Pancreas (tissue), 10 donors: ENCODE measurements at regions not wholly inside any gene's neighbourhood (a gene's known extent, or its start where the extent isn't known, plus 50 kb on each side); places are given as distances from the start of the nearest gene placed in this dataset.

ENCODE experiments used
- ATAC-seq, 4 donors: fragments of 200-7000 bp; cut with Tn5 transposase; one replicate each; pipeline versions ENCODE4 v1.8.0 to v1.9.1; 2020; ENCODE audit warnings: mild to moderate bottlenecking in 4 of 4, moderate library complexity in 4 of 4
- DNase-seq, 6 donors: peaks; one replicate each; pipeline ENCODE4 v3.0.0-alpha.2; 2020
- FAIRE-seq: peaks from 2 replicates; lab custom pipeline; 2012; peaks lifted over from hg19 to GRCh38; lab: Jason Lieb, UNC
- H3K27ac ChIP-seq, 4 donors: fragments of 200-600 bp; sonication (generic); 1 replicate in 3 of 4; 2 replicates in 1 of 4; pipeline versions ENCODE4 v1.5.0 to v1.8.0; 2020
- H3K27me3 ChIP-seq, 4 donors: fragments of 200-600 bp; one replicate each; pipeline ENCODE4 v1.8.0; 2021
- H3K36me3 ChIP-seq, 3 donors: fragments of 200-600 bp; sonication (generic) in 1 of 3; one replicate each; pipeline versions ENCODE4 v1.5.0 to v1.8.0; 2020 to 2021
- H3K4me1 ChIP-seq, 3 donors: fragments of 200-600 bp; one replicate each; pipeline ENCODE4 v1.8.0; 2021
- H3K4me3 ChIP-seq, 4 donors: fragments of 200-600 bp; sonication (generic) in 2 of 4; one replicate each; pipeline versions ENCODE4 v1.5.0 to v1.8.0; 2020 to 2021
- H3K9me3 ChIP-seq, 4 donors: fragments of 200-600 bp; one replicate each; pipeline ENCODE4 v1.8.0; 2021
- WGBS, 2 donors: extraction: QIAGEN DNeasy Blood & Tissue Kit; methylation state at CpG; one replicate each; pipeline ENCODE4 v1.1.7; 2013; 5-methylcytosine and 5-hydroxymethylcytosine counted together
- intact Hi-C, 3 donors: fragments of 100-400 bp; cut with DNase I; formaldehyde crosslinking; loops; one replicate each; pipeline versions ENCODE4 v1.11.1 to v1.14.2; 2022
- TF ChIP-seq, protein P1 (sequence below), 4 donors: fragments of 200-600 bp; sonication (generic) in 3 of 4; IDR thresholded peaks; one replicate each; pipeline versions ENCODE4 v1.5.0 to v1.8.0; 2021; ENCODE audit warnings: antibody characterized with exemption in 4 of 4
- donor health status: healthy with polysubstance abuse.
- donor health status: DM: no; HTN: no; CAD: no; lungs with moderate emphysema.
- donor health status: DM: no; HTN: no; CAD: no.
- donor health status: control.
- donor health status: control.
- donor health status: Bipolar disorder and iron deficiency.
- donor health status: DM: yes; HTN: yes; CAD: no.
- donor health status: DM: no; HTN: no; CAD: no.
- donor health status: DM: no; HTN: no; CAD: no.
- donor health status: DM: yes; HTN: yes; CAD: no.

DNA sequence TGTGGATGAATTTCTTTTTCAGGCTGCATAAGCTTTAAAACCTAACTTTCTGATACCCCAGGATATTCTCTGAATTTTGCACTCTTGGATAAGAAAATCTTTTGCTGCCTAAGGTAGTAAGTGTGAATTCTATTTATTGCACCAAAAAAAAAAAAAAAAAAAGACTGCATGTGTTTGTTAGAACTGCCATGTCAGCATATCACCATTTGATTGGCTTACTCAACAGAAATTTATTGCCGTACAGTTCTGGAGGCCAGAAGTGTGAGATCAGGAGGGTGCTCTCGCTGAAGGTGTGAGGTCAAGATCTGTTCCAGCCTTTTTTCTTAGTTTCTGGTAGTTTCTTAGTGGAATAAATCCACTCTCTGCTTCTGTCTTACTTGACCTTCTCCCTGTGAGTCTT, 1250.0 kb upstream of the PRKX start:
- intact Hi-C loops, result no loop called here
- no peaks in the 10 kb centered on the region for H3K27me3 ChIP-seq
- no peak for FAIRE-seq
- H3K27ac ChIP-seq, result no peak overlapping the region
- TF ChIP-seq, protein P1, sequence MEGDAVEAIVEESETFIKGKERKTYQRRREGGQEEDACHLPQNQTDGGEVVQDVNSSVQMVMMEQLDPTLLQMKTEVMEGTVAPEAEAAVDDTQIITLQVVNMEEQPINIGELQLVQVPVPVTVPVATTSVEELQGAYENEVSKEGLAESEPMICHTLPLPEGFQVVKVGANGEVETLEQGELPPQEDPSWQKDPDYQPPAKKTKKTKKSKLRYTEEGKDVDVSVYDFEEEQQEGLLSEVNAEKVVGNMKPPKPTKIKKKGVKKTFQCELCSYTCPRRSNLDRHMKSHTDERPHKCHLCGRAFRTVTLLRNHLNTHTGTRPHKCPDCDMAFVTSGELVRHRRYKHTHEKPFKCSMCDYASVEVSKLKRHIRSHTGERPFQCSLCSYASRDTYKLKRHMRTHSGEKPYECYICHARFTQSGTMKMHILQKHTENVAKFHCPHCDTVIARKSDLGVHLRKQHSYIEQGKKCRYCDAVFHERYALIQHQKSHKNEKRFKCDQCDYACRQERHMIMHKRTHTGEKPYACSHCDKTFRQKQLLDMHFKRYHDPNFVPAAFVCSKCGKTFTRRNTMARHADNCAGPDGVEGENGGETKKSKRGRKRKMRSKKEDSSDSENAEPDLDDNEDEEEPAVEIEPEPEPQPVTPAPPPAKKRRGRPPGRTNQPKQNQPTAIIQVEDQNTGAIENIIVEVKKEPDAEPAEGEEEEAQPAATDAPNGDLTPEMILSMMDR (IDR thresholded peaks at IDR 0.05), result no peak
- H3K4me3 ChIP-seq, result no peak overlapping the region
- no peaks in the 10 kb centered on the region for H3K9me3 ChIP-seq
- ATAC-seq, result no peak
- no peaks in the 10 kb centered on the region for H3K36me3 ChIP-seq
- 68 to 77% methylated on average over 2 of the region's 2 CpGs for whole genome bisulfite sequencing, 2 donors
- no peaks in the 10 kb centered on the region for H3K4me1 ChIP-seq
- no peak for DNase-seq

- DNase-seq (no peak), FAIRE-seq (no peak), ATAC-seq (no peak)
- no peaks in the 10 kb centered on the region for H3K9me3 ChIP-seq
- no peak overlapping the region for H3K27ac ChIP-seq
- H3K4me3 ChIP-seq, result no peak overlapping the region
- no peaks in the 10 kb centered on the region for H3K4me1 ChIP-seq
- TF ChIP-seq, protein P1 (IDR thresholded peaks at IDR 0.05), result no peak
- WGBS, 2 donors, result 65 to 72% methylated on average over 2 of the region's 2 CpGs
- no peaks in the 10 kb centered on the region for H3K36me3 ChIP-seq
- intact Hi-C loops, result no loop called here
- peaks cover 0 to 9% (median 0%) of the 10 kb centered on the region in 4 donors for H3K27me3 ChIP-seq
Measured at GRCh38 chrX:4944767-4945166, 1231.3 kb upstream of the PRKX start.

GRCh38 chrX:4936315-4936714, 1222.9 kb upstream of the PRKX start:
- WGBS, 2 donors, result 78 to 79% methylated on average over 2 of the region's 2 CpGs
- Histone ChIP-seq H3K4me3 (no peak overlapping the region), H3K4me1 (no peaks in the 10 kb centered on the region), H3K9me3 (no peaks in the 10 kb centered on the region), H3K36me3 (no peaks in the 10 kb centered on the region), H3K27me3 (peaks cover 0 to 8% (median 0%) of the 10 kb centered on the region in 4 donors), H3K27ac (no peak overlapping the region)
- ATAC-seq, result peak in 2 of 4 donors; percentile 35 to 56
- TF ChIP-seq, protein P1 (IDR thresholded peaks at IDR 0.05), result no peak
- intact Hi-C loops, result no loop called here
- no peak for FAIRE-seq
- DNase-seq, result no peak

GRCh38 chrX:4935846-4936245, 1222.4 kb upstream of the PRKX start:
- no peak overlapping the region for H3K27ac ChIP-seq
- peak in 1 of 6 donors; percentile 25 for DNase-seq

GRCh38 chrX:4935401-4935800, 1222.0 kb upstream of the PRKX start:
- Histone ChIP-seq H3K4me1 (no peaks in the 10 kb centered on the region), H3K4me3 (no peak overlapping the region), H3K9me3 (no peaks in the 10 kb centered on the region), H3K36me3 (no peaks in the 10 kb centered on the region), H3K27ac (no peak overlapping the region), H3K27me3 (peaks cover 0 to 5% (median 0%) of the 10 kb centered on the region in 4 donors)
- TF ChIP-seq, protein P1 (IDR thresholded peaks at IDR 0.05), result no peak
- 77 to 79% methylated on average over 2 of the region's 2 CpGs for WGBS, 2 donors
- ATAC-seq (peak in 1 of 4 donors; percentile 12), DNase-seq (no peak), FAIRE-seq (no peak)
- intact Hi-C loops, result no loop called here

More at GRCh38 chrX:4935846-4936245, 1222.4 kb upstream of the PRKX start:
- H3K4me3 ChIP-seq, result no peak overlapping the region
- no peak for FAIRE-seq
- no peaks in the 10 kb centered on the region for H3K4me1 ChIP-seq
- no peaks in the 10 kb centered on the region for H3K36me3 ChIP-seq
- TF ChIP-seq, protein P1 (IDR thresholded peaks at IDR 0.05), result no peak
- intact Hi-C loops, result no loop called here
- WGBS, 2 donors, result 60 to 68% methylated on average over 2 of the region's 2 CpGs
- ATAC-seq, result peak in 2 of 4 donors; percentile 78 to 81
- no peaks in the 10 kb centered on the region for H3K9me3 ChIP-seq
- H3K27me3 ChIP-seq, result peaks cover 0 to 5% (median 0%) of the 10 kb centered on the region in 4 donors
